ENCODE measurements at regions not wholly inside any gene's neighbourhood (a gene's known extent, or its start where the extent isn't known, plus 50 kb on each side); places are given as distances from the start of the nearest gene placed in this dataset.

DNA sequence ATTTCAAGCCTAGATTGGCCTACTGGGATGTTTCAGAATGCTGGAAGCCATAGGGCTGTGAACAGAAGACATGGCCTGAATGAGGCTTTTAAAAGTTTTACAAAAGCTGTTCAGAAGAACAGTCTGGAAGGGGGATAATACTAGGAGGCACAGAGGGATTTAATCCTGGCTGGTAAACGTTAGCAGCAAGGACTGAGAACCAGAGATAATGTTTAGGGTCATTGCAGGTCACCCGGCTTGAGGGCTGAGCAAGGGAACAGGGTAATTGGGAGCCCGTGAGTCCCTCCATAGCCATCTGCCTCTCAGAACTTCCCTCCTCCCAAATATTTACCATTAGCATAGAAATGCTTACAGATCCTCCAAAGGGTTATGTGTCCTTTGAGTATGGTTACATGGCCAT is 765.4 kb downstream of the TMEM182 start:
- no peak for DNase-seq

DNA sequence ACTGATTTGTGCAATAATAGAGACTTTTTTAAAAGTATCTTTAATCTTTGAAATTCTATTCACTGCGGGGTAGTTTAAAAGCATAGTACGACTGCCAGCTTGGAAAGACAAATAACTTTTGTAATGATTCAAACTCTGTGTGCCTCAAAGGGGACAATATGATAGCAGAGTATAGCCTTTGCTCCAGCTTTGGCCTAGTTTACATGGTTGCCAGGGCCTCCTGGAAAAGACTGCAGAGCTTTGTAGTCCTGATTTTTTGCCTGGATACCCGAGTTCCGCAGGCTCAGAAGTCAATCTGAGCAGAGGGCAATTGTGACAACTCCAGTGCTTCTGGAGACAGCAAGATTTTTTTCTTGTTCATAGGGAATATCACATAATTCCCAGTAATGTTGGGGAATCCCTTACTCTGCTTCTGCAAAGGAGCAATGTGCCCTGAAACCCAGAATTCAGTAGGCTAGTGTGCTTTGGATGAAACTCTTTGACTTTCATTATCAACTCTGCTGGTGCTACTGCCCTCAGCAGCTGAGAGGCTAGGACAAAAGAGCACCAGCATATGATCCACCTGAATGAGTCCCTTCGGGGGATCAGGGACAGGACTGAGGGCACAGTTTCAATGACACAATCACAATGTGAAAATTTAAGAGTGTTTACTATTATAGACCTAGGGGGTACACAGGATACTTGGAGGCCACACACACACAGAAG is 768.1 kb downstream of the TMEM182 start:
- no peak for DNase-seq

DNA sequence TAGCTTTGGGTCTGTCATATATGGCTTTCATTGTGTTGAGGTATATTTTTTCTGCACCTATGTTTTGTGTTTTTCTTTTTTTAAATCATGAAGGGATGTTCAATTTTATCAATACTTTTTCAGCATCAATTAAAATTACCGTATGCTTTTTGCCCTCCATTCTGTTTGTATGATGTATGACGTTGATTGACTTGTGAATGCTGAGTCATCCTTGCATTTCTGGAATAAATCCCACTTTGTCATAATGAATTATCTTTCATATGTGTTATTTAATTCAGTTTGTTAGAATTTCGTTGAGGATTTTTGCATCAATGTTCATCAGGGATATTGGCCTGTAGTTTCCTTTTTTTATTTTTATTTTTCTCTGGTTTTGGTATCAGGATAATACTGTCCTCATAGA is 790.9 kb downstream of the TMEM182 start:
- DNase-seq: no peak

DNA sequence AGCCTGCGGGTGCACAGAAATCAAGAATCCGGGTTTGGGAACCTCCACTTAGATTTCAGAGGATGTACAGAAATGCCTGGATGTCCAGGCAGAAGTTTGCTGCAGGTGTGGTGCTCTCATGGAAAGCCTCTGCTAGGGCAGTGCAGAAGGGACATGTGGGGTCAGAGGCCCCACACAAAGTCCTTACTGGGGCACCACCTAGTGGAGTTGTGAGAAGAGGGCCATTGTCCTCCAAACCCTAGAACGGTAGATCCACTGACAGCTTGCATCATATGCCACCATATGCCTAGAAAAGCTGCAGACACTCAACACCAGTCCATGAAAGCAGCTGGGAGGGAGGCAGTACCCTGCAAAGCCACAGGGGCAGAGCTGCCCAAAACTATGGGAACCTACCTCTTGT is 833.0 kb downstream of the TMEM182 start:
- DNase-seq: no peak

DNA sequence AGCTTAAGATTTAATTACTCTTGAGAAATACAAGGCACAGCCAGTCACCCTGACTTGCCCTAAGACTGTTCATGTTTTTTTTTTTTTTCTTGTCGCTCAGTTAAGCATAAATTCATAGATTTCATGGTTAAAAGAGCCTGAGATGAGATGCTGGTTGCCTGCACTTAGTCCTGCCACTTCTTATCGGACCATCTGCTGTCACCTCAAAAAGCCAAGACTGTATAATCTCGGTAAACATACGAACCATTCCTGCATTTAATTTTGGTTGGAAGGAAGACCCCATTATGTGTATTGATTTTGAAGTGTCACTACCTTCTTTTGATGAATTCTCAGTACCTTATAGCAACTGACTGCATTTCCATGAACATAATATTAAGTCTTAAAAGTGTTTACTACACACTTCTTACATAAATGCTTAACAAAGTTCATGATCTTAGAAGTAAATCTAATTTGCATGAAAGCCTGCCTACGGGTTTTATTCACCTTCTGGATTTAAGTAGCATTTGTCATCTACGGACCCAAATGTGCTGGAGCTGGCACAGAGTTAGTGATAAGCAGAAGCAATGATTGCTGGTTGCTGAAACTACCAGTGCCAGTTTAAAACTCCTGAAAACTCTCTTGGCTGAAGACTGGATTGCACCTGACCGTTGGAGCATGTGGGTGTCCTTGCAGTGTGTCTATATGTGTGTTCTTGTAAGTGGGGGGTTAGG is 843.4 kb downstream of the TMEM182 start:
- DNase-seq: no peak

DNA sequence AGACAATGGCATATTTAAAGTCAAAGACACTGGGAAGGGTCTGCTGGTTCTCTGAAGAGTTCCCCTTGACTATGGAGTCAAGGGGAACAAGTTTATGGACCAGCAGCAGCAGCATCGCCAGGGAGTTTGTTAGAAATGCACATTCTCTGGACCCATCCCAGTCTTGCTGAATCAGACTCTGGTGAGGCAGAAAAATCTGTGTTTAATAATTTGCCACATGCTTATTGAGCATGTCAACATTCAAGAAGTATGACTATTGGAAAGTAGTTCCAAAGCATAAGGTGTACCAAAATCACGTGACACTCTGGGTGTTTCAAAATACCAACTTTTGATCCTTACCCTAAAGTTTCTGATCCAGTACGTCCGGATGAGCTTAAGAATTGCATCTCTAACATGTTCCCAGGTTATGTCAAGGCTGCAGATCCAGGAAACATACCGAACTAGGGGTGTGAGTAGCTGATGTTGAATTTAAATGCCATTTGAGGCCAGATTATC is 853.8 kb downstream of the TMEM182 start:
- DNase-seq: no peak

DNA sequence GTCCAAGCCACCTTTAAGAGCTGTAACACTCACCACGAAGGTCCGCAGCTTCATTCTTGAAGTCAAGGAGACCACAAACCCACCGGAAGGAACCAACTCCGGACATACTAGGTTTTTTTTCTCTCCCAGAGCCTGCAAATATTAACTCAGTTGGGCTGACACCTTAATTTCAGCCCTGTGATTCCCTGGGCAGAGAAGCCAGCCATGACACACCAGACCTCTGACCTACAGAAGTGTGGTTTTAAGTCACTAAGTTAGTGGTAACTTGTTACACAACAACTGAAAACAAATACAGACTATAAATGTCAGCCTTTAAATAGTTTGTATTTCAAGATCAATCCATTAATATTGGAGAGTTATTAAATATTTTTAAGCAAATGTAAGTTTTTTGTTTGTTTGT is 855.1 kb downstream of the TMEM182 start:
- DNase-seq: no peak

DNA sequence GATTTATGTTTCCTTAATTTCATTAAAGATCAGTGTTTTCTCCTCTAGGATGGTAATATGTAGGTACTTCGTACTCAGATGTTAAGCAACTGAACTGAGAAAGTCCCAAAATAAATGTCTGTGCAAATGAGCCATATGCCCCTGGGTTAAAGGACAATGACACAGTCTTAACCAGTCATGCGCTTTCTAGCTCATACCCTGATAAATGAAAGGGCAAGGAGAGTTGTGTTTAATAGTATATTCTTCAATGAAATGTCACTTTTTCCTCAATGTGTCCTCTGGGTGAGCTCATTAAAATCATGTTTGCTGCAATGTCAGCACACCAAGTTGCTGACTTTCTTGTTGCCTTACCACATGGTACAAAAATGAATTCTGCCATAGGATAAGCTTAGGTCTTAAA is 856.3 kb downstream of the TMEM182 start:
- DNase-seq: no peak

DNA sequence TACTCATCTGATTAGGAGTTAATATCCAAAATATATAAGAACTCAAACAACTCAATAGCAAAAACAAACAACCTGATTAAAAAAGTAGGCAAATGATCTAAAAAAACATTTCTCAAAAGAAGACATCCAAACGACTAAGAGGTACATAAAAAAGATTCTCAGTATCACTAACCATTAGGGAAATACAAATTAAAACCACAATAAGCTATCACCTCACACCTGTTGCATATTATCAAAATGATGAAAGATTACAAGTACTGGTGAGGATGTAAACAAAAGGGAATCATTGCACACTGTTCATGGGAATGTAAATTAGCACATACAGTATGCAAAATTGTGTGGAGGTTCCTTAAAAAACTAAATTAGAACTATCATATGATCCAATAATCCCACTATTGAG is 865.5 kb downstream of the TMEM182 start:
- no peak for DNase-seq

DNA sequence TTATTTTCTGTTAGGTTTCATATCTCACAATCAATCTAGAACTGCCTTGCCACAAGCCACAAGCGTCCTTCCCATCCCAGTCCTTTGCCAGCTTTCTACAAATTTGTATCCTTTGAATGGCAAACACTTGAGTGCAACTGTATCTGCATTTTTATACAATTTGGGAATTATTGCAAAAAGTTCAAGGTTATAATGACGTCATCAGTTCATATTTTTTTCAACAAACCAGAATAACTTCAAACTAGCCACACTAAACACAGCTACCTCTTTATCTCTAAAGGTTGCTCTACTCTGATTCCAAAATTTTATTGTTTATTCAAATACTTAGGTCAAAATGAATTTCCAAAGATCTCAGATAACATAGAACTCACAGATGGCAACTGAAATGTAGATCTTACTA is 877.1 kb downstream of the TMEM182 start:
- no peak for DNase-seq

DNA sequence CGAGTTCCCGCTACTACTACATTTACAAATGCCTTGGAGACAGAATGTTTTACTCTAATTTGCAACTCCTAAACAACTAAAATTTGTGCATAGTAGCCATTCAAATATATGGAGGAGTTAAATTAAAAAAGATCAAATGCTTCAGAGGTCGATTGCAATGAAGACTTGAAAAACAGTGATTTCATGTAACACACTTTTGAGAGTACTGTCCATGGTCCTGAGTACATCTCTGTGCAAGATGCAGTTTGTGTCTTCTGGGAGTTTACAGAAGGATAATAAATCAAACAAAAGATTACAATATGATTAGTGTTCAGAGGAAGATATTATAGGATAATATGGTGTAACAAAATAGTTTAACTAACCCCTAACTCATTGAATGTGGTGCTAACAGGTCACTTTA is 894.7 kb downstream of the TMEM182 start:
- no peak for DNase-seq

DNA sequence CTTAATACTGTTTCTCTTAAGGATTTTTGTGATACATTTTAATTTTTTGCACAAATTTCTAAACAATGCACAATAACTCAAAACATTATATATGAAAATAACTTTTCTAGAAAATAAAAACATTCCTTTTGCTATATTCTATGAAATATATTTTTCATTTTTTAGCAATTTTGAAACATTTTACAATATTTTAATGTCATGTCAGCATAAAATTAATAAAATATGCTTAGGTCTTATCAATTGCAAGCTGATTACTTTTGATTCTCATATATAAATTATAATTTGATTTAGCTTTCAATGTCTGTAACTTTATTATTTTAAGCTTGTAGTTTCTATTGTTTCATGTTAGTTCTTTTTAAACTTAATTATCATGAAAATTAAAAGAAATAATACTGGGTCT is 898.7 kb downstream of the TMEM182 start:
- no peak for DNase-seq

DNA sequence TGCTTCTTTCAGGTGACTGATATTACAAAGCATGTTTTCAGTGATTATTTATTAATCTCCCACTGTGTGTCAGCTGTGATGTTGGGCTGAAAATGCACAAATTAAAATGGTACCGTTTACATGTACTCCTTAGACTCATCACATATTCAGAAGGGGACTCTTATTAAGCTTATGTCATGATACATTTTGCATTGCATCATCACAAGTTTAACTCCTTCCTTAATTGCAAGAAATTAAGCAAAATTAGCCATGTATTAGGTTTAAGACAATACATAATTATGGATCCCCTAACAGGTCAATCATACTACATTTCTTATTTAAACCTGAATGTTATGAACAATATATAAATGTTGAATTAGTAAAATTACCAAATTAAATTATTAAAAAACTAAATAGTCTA is 899.1 kb downstream of the TMEM182 start:
- DNase-seq: no peak

DNA sequence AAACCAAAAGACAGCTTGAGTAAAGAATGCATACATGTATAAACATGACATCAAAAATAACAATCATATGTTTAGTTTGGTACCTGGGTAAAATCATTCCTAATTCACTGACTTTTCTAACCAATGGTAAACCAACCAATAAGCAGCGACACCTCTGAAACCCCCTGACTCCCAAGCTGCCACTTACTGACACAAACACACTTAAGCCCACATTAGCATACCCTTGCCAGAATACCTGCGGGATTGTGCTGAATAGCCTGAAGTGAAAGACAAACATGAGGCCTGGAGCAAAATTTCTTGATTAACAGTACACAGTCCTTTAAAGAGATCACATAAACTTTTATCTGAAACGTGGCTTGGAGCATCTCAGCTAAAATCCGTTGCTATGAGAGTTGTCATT is 902.9 kb downstream of the TMEM182 start:
- no peak for DNase-seq

DNA sequence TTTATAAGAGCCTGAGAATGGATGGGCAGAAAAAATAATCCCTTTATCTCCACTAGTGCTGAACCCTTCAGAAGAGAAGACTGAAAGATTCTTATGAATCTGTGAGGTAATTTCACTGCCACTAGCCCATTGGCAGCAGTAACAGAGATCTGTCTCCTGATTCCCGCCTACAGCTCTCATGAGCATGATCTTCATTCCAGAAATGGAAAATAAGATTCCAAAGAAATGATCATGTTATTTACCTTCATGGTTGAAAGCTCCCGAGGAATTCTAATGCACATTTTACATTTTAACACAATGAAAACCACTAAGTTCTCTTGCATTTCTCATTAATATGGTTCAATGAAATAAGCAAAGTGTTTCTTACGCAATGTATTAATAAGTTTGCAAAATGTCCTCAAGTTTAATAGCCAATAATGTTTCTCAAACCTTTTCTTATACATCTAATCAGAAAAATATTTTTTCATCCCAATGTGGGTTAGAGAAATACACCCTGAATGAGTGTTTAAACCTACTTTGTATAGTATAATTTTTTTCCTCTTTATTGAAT is 905.6 kb downstream of the TMEM182 start:
- DNase-seq: no peak

DNA sequence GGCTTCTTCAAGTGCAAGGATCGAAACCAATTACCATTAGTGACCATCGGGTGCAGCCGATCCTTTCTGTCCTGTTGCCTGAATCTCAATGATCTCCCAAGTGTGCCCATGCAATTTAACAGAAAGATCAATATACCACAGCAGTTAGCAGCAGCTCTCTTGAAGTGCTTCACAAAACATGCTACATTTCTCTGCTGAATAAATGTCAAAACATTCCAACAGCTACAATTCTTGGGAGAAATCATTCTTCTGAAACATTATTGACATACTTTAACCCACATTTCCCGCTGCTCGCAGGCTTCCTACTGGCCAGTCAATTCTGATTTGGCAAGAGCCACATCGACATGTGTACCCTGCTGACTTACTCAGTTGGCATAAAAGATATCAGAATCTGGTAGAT is 907.7 kb downstream of the TMEM182 start:
- no peak for DNase-seq
